ENCODE measurements at regions not wholly inside any gene's neighbourhood (a gene's known extent, or its start where the extent isn't known, plus 50 kb on each side); places are given as distances from the start of the nearest gene placed in this dataset.
"Not testable (repeated sequence)": the region's sequence is repeated elsewhere in the genome, so short reads cannot be mapped to it uniquely, and the experiment has no call there.

GRCh38 chr13:84590663-84591062 is 708.4 kb upstream of the SLITRK1 start:
- Histone ChIP-seq H3K79me2 (ENCODE audit: control insufficient read depth, insufficient read depth, low read length) (no peaks in the 10 kb centered on the region), H3K27ac (ENCODE audit: insufficient read depth, low read length) (no peak overlapping the region), H3K9me3 (ENCODE audit: control insufficient read depth, insufficient read depth, low read depth, low read length) (no peaks in the 10 kb centered on the region), H4K20me1 (ENCODE audit: control insufficient read depth, extremely low read depth, insufficient read depth, low read length) (no peaks in the 10 kb centered on the region), H3K9ac (ENCODE audit: insufficient read depth, low read length) (no peak overlapping the region), H3K4me3 (replicated peaks in 1 of 4; ENCODE audit: control extremely low read depth in 1 of 4, insufficient read depth in 1 of 4, low read depth in 3 of 4, low read length in 4 of 4) (no peak overlapping the region), H3K27me3 (ENCODE audit: control insufficient read depth, insufficient read depth, low read length) (no peaks in the 10 kb centered on the region), H3K4me1 (ENCODE audit: control insufficient read depth, extremely low read depth, insufficient read depth, low read length) (no peaks in the 10 kb centered on the region), H3K36me3 (ENCODE audit: control insufficient read depth, insufficient read depth, low read length) (no peaks in the 10 kb centered on the region), H3K4me2 (ENCODE audit: extremely low read depth, insufficient read depth, low read length) (no peak overlapping the region), H2AFZ (ENCODE audit: low read length) (no peak overlapping the region)
- TF ChIP-seq EZH2 (IDR thresholded peaks at IDR 0.05; ENCODE audit: low read length, missing control alignments) (no peak), CTCF (conservative IDR thresholded peaks at IDR 0.05 in 1 of 2, IDR thresholded peaks at IDR 0.05 in 1 of 2; ENCODE audit: low read depth in 1 of 2, low read length in 2 of 2) (no peak)
- DNase-seq (ENCODE audit: low read depth in 2 of 2): no peak

- no peak for TF ChIP-seq EZH2 (IDR thresholded peaks at IDR 0.05; ENCODE audit: low read length, missing control alignments)
- TF ChIP-seq CTCF (conservative IDR thresholded peaks at IDR 0.05 in 1 of 2, IDR thresholded peaks at IDR 0.05 in 1 of 2; ENCODE audit: low read depth in 1 of 2, low read length in 2 of 2): no peak
- Histone ChIP-seq H3K9me3 (ENCODE audit: control insufficient read depth, insufficient read depth, low read depth, low read length) (no peaks in the 10 kb centered on the region), H3K4me3 (replicated peaks in 1 of 4; ENCODE audit: control extremely low read depth in 1 of 4, insufficient read depth in 1 of 4, low read depth in 3 of 4, low read length in 4 of 4) (no peak overlapping the region), H3K79me2 (ENCODE audit: control insufficient read depth, insufficient read depth, low read length) (no peaks in the 10 kb centered on the region), H3K27ac (ENCODE audit: insufficient read depth, low read length) (no peak overlapping the region), H3K27me3 (ENCODE audit: control insufficient read depth, insufficient read depth, low read length) (no peaks in the 10 kb centered on the region), H3K4me2 (ENCODE audit: extremely low read depth, insufficient read depth, low read length) (no peak overlapping the region), H4K20me1 (ENCODE audit: control insufficient read depth, extremely low read depth, insufficient read depth, low read length) (no peaks in the 10 kb centered on the region), H3K4me1 (ENCODE audit: control insufficient read depth, extremely low read depth, insufficient read depth, low read length) (no peaks in the 10 kb centered on the region), H3K36me3 (ENCODE audit: control insufficient read depth, insufficient read depth, low read length) (no peaks in the 10 kb centered on the region), H2AFZ (ENCODE audit: low read length) (no peak overlapping the region), H3K9ac (ENCODE audit: insufficient read depth, low read length) (no peak overlapping the region)
- no peak for DNase-seq (ENCODE audit: low read depth in 2 of 2)
These were observed 705.7 kb upstream of the SLITRK1 start for GRCh38 chr13:84588023-84588422.

GRCh38 chr13:84579901-84580300 is 697.6 kb upstream of the SLITRK1 start:
- H3K9me3 ChIP-seq (ENCODE audit: control insufficient read depth, insufficient read depth, low read depth, low read length); H3K4me1 ChIP-seq (ENCODE audit: control insufficient read depth, extremely low read depth, insufficient read depth, low read length); H3K9ac ChIP-seq (ENCODE audit: insufficient read depth, low read length); DNase-seq (ENCODE audit: low read depth in 2 of 2); H3K4me2 ChIP-seq (ENCODE audit: extremely low read depth, insufficient read depth, low read length); H3K79me2 ChIP-seq (ENCODE audit: control insufficient read depth, insufficient read depth, low read length); H4K20me1 ChIP-seq (ENCODE audit: control insufficient read depth, extremely low read depth, insufficient read depth, low read length); H2AFZ ChIP-seq (ENCODE audit: low read length); H3K27ac ChIP-seq (ENCODE audit: insufficient read depth, low read length); H3K36me3 ChIP-seq (ENCODE audit: control insufficient read depth, insufficient read depth, low read length); H3K4me3 ChIP-seq (replicated peaks in 1 of 4; ENCODE audit: control extremely low read depth in 1 of 4, insufficient read depth in 1 of 4, low read depth in 3 of 4, low read length in 4 of 4); H3K27me3 ChIP-seq (ENCODE audit: control insufficient read depth, insufficient read depth, low read length): not testable (repeated sequence)
